HepG2 (cell line): ENCODE measurements at regions not wholly inside any gene's neighbourhood (a gene's known extent, or its start where the extent isn't known, plus 50 kb on each side); places are given as distances from the start of the nearest gene placed in this dataset.

Experiments used
- ATAC-seq: fragments of 200-7000 bp; cut with Tn5 transposase; 3 replicates; pipeline ENCODE4 v1.9.1; 2020; ENCODE audit warnings: mild to moderate bottlenecking, moderate library complexity
- BruUV-seq: library from RNA; stranded (reverse); fragments of 400-500 nt; replicated peaks from 2 replicates; lab custom pipeline; 2021; lab: Mats Ljungman, UMichigan
- CTCF ChIA-PET: fragments of 300-600 bp; formaldehyde crosslinking; extraction: SDS; loops from one replicate; lab custom pipeline; 2021; ENCODE audit warnings: low total read pairs, inconsistent platforms, low intra/inter-chr PET ratio; lab: Yijun Ruan, JAX
- POLR2A ChIA-PET: fragments of 350-600 bp; sonication (Branson Sonifier 250); formaldehyde crosslinking; loops from one replicate; lab custom pipeline; 2020; ENCODE audit warnings: antibody characterized with exemption, inconsistent platforms; lab: Yijun Ruan, JAX
- DNase-seq: peaks from one replicate; pipeline ENCODE4 v3.0.0-alpha.2; 2015; ENCODE audit warnings: low spot score
- FAIRE-seq: peaks from 3 replicates; lab custom pipeline; 2011; peaks lifted over from hg19 to GRCh38; lab: Jason Lieb, UNC
- H2AFZ ChIP-seq: one replicate; pipeline ENCODE4 v1.6.1; 2011; ENCODE audit warnings: low read length, inconsistent platforms
- H3K27ac ChIP-seq: fragments of 300-600 bp; 3 replicates; pipeline ENCODE4 v1.8.0; 2011; ENCODE audit warnings: mixed run types, mild to moderate bottlenecking, mixed read lengths, low read length, inconsistent platforms; ENCODE audit not compliant: insufficient read depth; ENCODE audit errors: extremely low read length
- H3K27me3 ChIP-seq, 2 experiments: fragments of 200-600 bp in 1 of 2; 2 replicates in 1 of 2; 3 replicates in 1 of 2; pipeline versions ENCODE4 v1.6.0 to v1.8.0; 2011; ENCODE audit warnings: low read length in 2 of 2, mild to moderate bottlenecking in 2 of 2, moderate library complexity in 2 of 2, inconsistent platforms in 1 of 2; ENCODE audit not compliant: insufficient read depth in 2 of 2, control insufficient read depth in 1 of 2
- H3K36me3 ChIP-seq, 2 experiments: fragments of 200-600 bp in 1 of 2; replicated peaks in 1 of 2; 2 replicates in 1 of 2; 3 replicates in 1 of 2; pipeline versions ENCODE4 v1.5.1 to v1.8.0; 2011; ENCODE audit warnings: low read length in 2 of 2, inconsistent platforms in 1 of 2; ENCODE audit not compliant: insufficient read depth in 2 of 2, control insufficient read depth in 1 of 2
- H3K4me1 ChIP-seq: 2 replicates; pipeline ENCODE4 v1.5.1; 2012; ENCODE audit warnings: low read length, inconsistent platforms; ENCODE audit not compliant: insufficient read depth
- H3K4me2 ChIP-seq: 2 replicates; pipeline ENCODE4 v1.6.0; 2011; ENCODE audit warnings: low read depth, low read length, inconsistent platforms
- H3K4me3 ChIP-seq, 3 experiments: fragments of 200-600 bp in 1 of 3; sonication (generic), shearing (Covaris generic) in 1 of 3; replicated peaks in 1 of 3; 2 replicates each; pipeline ENCODE4 v1.5.1; 2011 to 2016; ENCODE audit warnings: low read length in 3 of 3, inconsistent platforms in 2 of 3, low read depth in 2 of 3, mild to moderate bottlenecking in 2 of 3, control low read depth in 1 of 3, mixed read lengths in 1 of 3; ENCODE audit not compliant: insufficient read depth in 1 of 3
- H3K79me2 ChIP-seq: one replicate; pipeline ENCODE4 v1.6.1; 2011; ENCODE audit warnings: low read length, inconsistent platforms; ENCODE audit not compliant: insufficient read depth
- H3K9ac ChIP-seq: 2 replicates; pipeline ENCODE4 v1.6.0; 2011; ENCODE audit warnings: mild to moderate bottlenecking, low read depth, low read length, inconsistent platforms; ENCODE audit not compliant: insufficient read depth
- H3K9me3 ChIP-seq: 2 replicates; pipeline ENCODE4 v1.5.1; 2012; ENCODE audit warnings: mild to moderate bottlenecking, low read length
- H4K20me1 ChIP-seq: 2 replicates; pipeline ENCODE4 v1.6.0; 2011; ENCODE audit warnings: inconsistent platforms, mild to moderate bottlenecking, low read length, moderate library complexity; ENCODE audit not compliant: insufficient read depth
- KDM4B ChIP-seq: sonication (generic); formaldehyde crosslinking; IDR thresholded peaks from 2 replicates; pipeline ENCODE4 v1.4.0; 2020; ENCODE audit warnings: missing genetic modification reagents
- MTA3 ChIP-seq: sonication (generic); formaldehyde crosslinking; IDR thresholded peaks from 2 replicates; pipeline ENCODE4 v1.4.0; 2020; ENCODE audit warnings: missing genetic modification reagents
- NBN ChIP-seq: fragments of 450-650 bp; conservative IDR thresholded peaks from 2 replicates; pipeline ENCODE4 v1.6.1; 2017
- SRSF9 ChIP-seq: fragments of 200-400 bp; formaldehyde crosslinking; IDR thresholded peaks from 2 replicates; pipeline ENCODE4 v1.6.1; 2018; ENCODE audit warnings: borderline replicate concordance, mild to moderate bottlenecking, low read depth, low read length; ENCODE audit not compliant: insufficient read depth, poor library complexity, severe bottlenecking
- U2AF2 ChIP-seq: fragments of 200-400 bp; formaldehyde crosslinking; IDR thresholded peaks from 2 replicates; pipeline ENCODE4 v1.6.1; 2017; ENCODE audit warnings: low read depth, mild to moderate bottlenecking, low read length
- ZSCAN9 ChIP-seq: IDR thresholded peaks from 2 replicates; pipeline ENCODE4 v1.6.1; 2016; ENCODE audit warnings: borderline replicate concordance
- WGBS: methylation state at CpG from one replicate; pipeline ENCODE4 v1.1.6; 2017; ENCODE audit warnings: low lambda C conversion rate; 5-methylcytosine and 5-hydroxymethylcytosine counted together
- in situ Hi-C: cut with HindIII; loops from 2 replicates; pipeline ENCODE4 v1.10.0; 2017; ENCODE audit warnings: low pct_unique_long_range_greater_than_20kb; ENCODE audit not compliant: extremely low pct_ligation_motif_present
- intact Hi-C: fragments of 100-400 bp; cut with micrococcal nuclease; formaldehyde crosslinking; loops from one replicate; pipeline ENCODE4 v1.10.0; 2022; ENCODE audit not compliant: unreplicated experiment
- TF ChIP-seq, protein P1 (sequence below): IDR thresholded peaks from 2 replicates; pipeline ENCODE4 v1.6.1; 2012; ENCODE audit warnings: low read depth, low read length, improper control_type of control experiment
- TF ChIP-seq, protein P2 (sequence below): sonication (generic); formaldehyde crosslinking; IDR thresholded peaks from 2 replicates; pipeline ENCODE4 v1.5.0; 2020; ENCODE audit warnings: mild to moderate bottlenecking, missing genetic modification reagents, borderline replicate concordance
- TF ChIP-seq, protein P3 (sequence below): sonication (generic); formaldehyde crosslinking; IDR thresholded peaks from 2 replicates; pipeline ENCODE4 v1.5.0; 2020; ENCODE audit warnings: missing genetic modification reagents

DNA sequence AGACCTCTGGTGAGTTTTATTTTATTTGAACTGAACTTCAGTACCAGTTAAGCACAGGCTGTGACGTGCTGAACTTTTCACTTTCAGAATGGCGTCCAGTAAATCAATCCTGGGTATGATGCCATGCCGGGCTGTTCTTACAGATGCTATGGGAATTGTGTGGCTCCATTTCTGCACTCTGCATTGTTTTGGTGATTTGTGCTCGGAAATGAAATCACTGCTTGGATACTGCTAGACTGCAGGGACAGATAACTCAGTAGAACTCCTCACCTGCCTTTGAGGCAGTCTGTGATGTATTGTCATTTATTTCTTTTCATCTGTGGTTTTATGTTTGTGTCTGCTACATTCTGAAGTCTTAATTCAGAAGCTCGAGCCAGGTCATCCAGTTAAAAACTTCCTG is 172.7 kb downstream of the PTPN11 start:
- ATAC-seq, result no peak
- Histone ChIP-seq H3K4me2 (no peak overlapping the region), H3K4me3 (no peak overlapping the region)
- TF ChIP-seq NBN, result no peak
- TF ChIP-seq, protein P1, sequence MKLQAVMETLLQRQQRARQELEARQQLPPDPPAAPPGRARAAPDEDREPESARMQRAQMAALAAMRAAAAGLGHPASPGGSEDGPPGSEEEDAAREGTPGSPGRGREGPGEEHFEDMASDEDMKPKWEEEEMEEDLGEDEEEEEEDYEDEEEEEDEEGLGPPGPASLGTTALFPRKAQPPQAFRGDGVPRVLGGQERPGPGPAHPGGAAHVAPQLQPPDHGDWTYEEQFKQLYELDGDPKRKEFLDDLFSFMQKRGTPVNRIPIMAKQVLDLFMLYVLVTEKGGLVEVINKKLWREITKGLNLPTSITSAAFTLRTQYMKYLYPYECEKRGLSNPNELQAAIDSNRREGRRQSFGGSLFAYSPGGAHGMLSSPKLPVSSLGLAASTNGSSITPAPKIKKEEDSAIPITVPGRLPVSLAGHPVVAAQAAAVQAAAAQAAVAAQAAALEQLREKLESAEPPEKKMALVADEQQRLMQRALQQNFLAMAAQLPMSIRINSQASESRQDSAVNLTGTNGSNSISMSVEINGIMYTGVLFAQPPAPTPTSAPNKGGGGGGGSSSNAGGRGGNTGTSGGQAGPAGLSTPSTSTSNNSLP, result no peak
- TF ChIP-seq KDM4B, result no peak
- no peak for TF ChIP-seq MTA3 (CRISPR knock-in tag)
- no peak for TF ChIP-seq U2AF2
- TF ChIP-seq, all 625 proteins: peak for 0
- Histone ChIP-seq H3K27me3 (no peaks in the 10 kb centered on the region), H2AFZ (no peak overlapping the region), H3K9ac (no peak overlapping the region), H3K27ac (no peak overlapping the region), H4K20me1 (no peaks in the 10 kb centered on the region), H3K4me1 (no peaks in the 10 kb centered on the region), H3K9me3 (no peaks in the 10 kb centered on the region), H3K79me2 (no peaks in the 10 kb centered on the region), H3K36me3 (no peaks in the 10 kb centered on the region)
- ChIA-PET POLR2A (no interaction called here), CTCF (no interaction called here)
- 50% methylated on average over 5 of the region's 5 CpGs for WGBS
- DNase-seq (no peak), FAIRE-seq (no peak)
- in situ Hi-C loops (no loop called here), intact Hi-C loops (no loop called here)
- no TSS peak for BruUV-seq

DNA sequence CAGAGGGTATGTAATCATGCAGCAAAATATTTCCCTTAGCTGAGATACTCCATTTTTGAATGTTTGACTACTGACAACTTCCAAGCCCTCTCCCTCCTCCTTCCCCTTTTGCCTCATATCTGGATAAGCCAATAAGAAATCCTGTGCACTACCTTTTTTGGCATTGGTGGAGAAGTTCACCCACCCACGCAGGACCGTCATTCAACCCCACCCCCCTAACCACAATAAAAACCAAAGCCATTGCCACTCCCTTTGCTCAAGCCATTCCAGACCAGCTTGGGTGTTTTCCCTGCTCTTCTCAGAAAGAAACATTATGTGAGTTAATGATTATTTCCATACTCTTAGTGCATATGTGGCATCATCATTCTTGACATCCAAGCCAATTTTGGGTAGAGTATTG is 176.7 kb downstream of the PTPN11 start:
- ChIA-PET CTCF (no interaction called here), POLR2A (no interaction called here)
- FAIRE-seq (no peak), DNase-seq (no peak), ATAC-seq (no peak)
- H3K4me2 ChIP-seq, result no peak overlapping the region
- no peaks in the 10 kb centered on the region for H3K36me3 ChIP-seq
- no TSS peak for BruUV-seq
- H3K79me2 ChIP-seq, result no peaks in the 10 kb centered on the region
- no peaks in the 10 kb centered on the region for H4K20me1 ChIP-seq
- H3K4me1 ChIP-seq, result peaks cover 17% of the 10 kb centered on the region
- no peaks in the 10 kb centered on the region for H3K27me3 ChIP-seq
- in situ Hi-C loops (no loop called here), intact Hi-C loops (no loop called here)
- WGBS, result 0% methylated on average over 2 of the region's 2 CpGs
- H3K27ac ChIP-seq, result no peak overlapping the region
- H3K9ac ChIP-seq, result no peak overlapping the region
- no peaks in the 10 kb centered on the region for H3K9me3 ChIP-seq
- H3K4me3 ChIP-seq, result no peak overlapping the region
- H2AFZ ChIP-seq, result no peak overlapping the region
- TF ChIP-seq, protein P2, sequence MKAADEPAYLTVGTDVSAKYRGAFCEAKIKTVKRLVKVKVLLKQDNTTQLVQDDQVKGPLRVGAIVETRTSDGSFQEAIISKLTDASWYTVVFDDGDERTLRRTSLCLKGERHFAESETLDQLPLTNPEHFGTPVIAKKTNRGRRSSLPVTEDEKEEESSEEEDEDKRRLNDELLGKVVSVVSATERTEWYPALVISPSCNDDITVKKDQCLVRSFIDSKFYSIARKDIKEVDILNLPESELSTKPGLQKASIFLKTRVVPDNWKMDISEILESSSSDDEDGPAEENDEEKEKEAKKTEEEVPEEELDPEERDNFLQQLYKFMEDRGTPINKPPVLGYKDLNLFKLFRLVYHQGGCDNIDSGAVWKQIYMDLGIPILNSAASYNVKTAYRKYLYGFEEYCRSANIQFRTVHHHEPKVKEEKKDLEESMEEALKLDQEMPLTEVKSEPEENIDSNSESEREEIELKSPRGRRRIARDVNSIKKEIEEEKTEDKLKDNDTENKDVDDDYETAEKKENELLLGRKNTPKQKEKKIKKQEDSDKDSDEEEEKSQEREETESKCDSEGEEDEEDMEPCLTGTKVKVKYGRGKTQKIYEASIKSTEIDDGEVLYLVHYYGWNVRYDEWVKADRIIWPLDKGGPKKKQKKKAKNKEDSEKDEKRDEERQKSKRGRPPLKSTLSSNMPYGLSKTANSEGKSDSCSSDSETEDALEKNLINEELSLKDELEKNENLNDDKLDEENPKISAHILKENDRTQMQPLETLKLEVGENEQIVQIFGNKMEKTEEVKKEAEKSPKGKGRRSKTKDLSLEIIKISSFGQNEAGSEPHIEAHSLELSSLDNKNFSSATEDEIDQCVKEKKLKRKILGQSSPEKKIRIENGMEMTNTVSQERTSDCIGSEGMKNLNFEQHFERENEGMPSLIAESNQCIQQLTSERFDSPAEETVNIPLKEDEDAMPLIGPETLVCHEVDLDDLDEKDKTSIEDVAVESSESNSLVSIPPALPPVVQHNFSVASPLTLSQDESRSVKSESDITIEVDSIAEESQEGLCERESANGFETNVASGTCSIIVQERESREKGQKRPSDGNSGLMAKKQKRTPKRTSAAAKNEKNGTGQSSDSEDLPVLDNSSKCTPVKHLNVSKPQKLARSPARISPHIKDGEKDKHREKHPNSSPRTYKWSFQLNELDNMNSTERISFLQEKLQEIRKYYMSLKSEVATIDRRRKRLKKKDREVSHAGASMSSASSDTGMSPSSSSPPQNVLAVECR (CRISPR knock-in tag), result no peak
- no peak for TF ChIP-seq ZSCAN9 (CRISPR knock-in tag)
- TF ChIP-seq, protein P3, sequence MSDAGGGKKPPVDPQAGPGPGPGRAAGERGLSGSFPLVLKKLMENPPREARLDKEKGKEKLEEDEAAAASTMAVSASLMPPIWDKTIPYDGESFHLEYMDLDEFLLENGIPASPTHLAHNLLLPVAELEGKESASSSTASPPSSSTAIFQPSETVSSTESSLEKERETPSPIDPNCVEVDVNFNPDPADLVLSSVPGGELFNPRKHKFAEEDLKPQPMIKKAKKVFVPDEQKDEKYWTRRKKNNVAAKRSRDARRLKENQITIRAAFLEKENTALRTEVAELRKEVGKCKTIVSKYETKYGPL (CRISPR knock-in tag), result no peak
- TF ChIP-seq SRSF9, result no peak
